Right ventricle myocardium superior (tissue), 1 donor: ENCODE measurements at regions not wholly inside any gene's neighbourhood (a gene's known extent, or its start where the extent isn't known, plus 50 kb on each side); places are given as distances from the start of the nearest gene placed in this dataset.

Experiments used
- ATAC-seq: fragments of 200-7000 bp; cut with Tn5 transposase; one replicate; pipeline ENCODE4 v1.9.1; 2020; ENCODE audit warnings: mild to moderate bottlenecking; ENCODE audit not compliant: poor library complexity
- DNase-seq: peaks from one replicate; pipeline ENCODE4 v3.0.0-alpha.2; 2020
- intact Hi-C: fragments of 100-400 bp; cut with DNase I; formaldehyde crosslinking; loops from one replicate; pipeline ENCODE4 v1.11.2; 2022
- donor health status: DM: no; HTN: yes; CAD: no; lungs with severe emphysema.

DNA sequence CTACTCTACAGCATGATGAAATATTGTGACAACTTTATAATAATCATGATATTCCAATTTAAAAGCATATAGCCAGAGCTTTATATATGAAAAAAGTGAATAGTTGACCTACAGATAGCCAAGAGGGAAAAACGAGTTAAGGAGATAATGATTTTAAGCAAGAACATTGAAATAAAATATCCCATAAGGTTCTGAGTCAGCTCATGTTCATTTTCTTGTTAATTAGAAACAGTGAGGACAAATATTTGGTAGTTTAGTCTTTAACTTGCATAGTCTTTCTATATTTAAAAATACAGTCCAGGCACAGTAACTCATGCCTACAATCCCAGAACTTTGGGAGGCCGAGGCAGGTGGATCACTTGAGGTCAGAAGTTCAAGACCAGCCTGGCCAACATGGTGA, 55.8 kb upstream of the CDH6 start:
- DNase-seq (no peak), ATAC-seq (no peak)
- intact Hi-C loops, result no loop called here

GRCh38 chr5:31135542-31135941, 57.9 kb upstream of the CDH6 start:
- DNase-seq (no peak), ATAC-seq (no peak)
- intact Hi-C loops, result no loop called here

GRCh38 chr5:31133488-31133887, 60.0 kb upstream of the CDH6 start:
- DNase-seq (no peak), ATAC-seq (no peak)
- intact Hi-C loops, result no loop called here

- no peak for DNase-seq
- intact Hi-C loops, result no loop called here
Measured at GRCh38 chr5:31131381-31131891, 62.0 kb upstream of the CDH6 start.

DNA sequence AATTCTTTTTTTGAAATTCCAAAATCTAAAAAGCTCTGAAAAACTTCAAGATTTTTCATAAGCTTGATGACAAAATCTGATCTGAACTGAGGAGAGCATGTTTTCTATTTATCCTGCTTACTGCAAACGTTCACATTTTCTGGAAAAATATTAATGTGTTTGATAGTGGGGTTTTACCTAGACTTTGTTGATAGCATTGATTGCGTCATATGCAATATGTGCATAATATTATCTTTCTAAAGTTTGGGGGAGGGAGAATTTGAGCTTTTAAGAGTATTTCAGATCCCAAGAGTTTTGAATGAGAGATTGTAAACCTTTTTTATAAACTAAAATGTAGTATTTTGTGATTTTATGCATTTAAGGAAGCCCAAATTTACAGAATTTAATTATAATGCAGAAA, 62.8 kb upstream of the CDH6 start:
- ATAC-seq (no peak), DNase-seq (no peak)
- intact Hi-C loops, result no loop called here

More at GRCh38 chr5:31131381-31131891, 62.0 kb upstream of the CDH6 start:
- ATAC-seq, result no peak

- DNase-seq (no peak), ATAC-seq (no peak)
- intact Hi-C loops, result no loop called here
Measured at GRCh38 chr5:31124651-31125305, 68.7 kb upstream of the CDH6 start.

GRCh38 chr5:31124026-31124425, 69.5 kb upstream of the CDH6 start:
- DNase-seq (no peak), ATAC-seq (no peak)
- intact Hi-C loops, result no loop called here

GRCh38 chr5:31122998-31123951, 70.2 kb upstream of the CDH6 start:
- DNase-seq (no peak), ATAC-seq (no peak)
- intact Hi-C loops, result no loop called here

DNA sequence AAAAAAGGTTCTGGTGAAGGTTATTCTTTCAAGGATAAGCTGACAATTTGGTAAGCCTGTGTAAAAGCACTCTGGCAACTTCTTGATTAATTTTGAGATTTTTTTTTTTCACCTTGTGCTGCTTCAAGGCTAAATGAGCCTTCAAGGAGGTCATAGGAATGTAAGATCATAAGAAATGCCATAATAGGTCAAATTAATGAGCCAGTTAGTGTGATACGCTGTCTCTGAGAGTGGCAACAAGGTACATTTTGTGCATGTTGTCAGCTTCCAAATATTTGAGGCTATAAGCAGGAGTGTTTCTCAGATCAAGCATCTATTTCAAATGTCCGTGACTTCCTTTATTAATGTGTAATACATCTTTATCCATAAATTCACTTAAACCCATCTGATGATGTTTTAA, 72.3 kb upstream of the CDH6 start:
- DNase-seq (no peak), ATAC-seq (no peak)
- intact Hi-C loops, result no loop called here

- no peak for ATAC-seq
- no peak for DNase-seq
- intact Hi-C loops, result no loop called here
Measured at GRCh38 chr5:31120642-31120948, 72.9 kb upstream of the CDH6 start.

- no peak for DNase-seq
- intact Hi-C loops, result no loop called here
- ATAC-seq, result no peak
Measured at GRCh38 chr5:31119938-31120641, 73.4 kb upstream of the CDH6 start.

GRCh38 chr5:31116466-31117031, 76.9 kb upstream of the CDH6 start:
- intact Hi-C loops, result no loop called here
- no peak for ATAC-seq
- DNase-seq, result no peak

GRCh38 chr5:31114817-31115216, 78.7 kb upstream of the CDH6 start:
- no peak for ATAC-seq

GRCh38 chr5:31113666-31114350, 79.7 kb upstream of the CDH6 start:
- no peak for DNase-seq
- ATAC-seq, result no peak
- intact Hi-C loops, result no loop called here

More at GRCh38 chr5:31114817-31115216, 78.7 kb upstream of the CDH6 start:
- DNase-seq, result no peak
- intact Hi-C loops, result no loop called here

GRCh38 chr5:31113101-31113500, 80.4 kb upstream of the CDH6 start:
- intact Hi-C loops, result no loop called here
- ATAC-seq (no peak), DNase-seq (no peak)

DNA sequence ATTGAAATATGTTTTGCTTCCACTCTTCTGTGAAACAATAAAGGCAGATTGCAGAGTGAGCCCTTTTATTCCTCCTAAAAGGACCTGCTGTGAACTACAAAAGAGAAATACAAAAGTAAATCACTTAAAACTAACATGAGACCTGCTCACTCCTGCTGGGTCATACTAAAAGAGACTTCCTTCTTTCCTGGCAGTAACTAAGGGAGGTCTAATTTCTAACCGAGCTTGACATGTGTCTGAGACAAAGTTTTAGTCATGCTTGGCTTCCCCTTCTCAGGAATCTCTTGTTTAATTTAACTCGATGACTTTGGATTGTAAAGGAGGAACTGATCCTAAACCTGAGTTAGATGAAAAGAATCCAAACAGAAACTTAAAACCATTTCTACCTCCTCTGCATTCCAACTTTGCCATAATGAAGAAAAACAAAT, 86.4 kb upstream of the CDH6 start:
- intact Hi-C loops, result no loop called here
- no peak for DNase-seq
- no peak for ATAC-seq

DNA sequence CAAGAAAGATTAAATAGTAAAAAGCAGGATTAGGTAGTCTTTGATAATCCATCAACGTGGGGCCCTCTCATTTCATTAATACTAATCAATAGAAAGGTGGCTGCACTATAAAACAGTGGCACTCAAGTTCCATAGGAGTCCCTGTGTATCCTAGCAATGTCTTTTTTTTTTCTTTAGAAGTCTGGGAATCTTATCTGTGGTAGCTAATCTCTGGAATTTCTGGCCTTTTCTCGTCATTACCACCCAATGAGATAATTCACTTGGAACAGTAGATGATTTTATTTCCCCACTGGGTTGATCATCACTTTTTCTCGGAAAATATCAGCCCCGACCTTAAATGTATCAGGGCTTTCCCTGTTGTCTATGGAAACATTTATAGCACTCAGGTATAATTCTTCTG, 86.8 kb upstream of the CDH6 start:
- no peak for DNase-seq
- intact Hi-C loops, result no loop called here
- no peak for ATAC-seq

- no peak for ATAC-seq
- no peak for DNase-seq
- intact Hi-C loops, result no loop called here
Measured at GRCh38 chr5:31106278-31106677, 87.2 kb upstream of the CDH6 start.

DNA sequence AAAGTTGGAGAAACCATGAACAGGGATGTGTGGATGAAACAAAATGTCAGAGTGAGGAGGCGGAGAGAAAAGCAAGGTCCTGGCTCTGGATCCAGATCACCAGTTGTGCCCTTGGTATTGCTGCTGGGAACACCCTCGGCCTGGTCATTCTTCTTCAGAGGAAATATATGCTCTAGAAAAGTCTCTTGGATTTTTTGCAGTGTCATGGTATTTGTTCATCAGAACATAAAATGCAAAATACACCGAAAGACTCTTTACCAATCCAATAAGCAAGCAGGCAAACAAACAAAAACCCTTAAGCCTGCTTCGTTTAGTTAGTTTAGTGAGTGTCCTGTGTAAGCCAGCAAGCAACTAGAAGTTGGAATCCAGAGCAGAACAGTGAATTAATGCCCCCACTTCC, 88.7 kb upstream of the CDH6 start:
- intact Hi-C loops, result no loop called here
- ATAC-seq, result no peak
- no peak for DNase-seq
